Activated CD8-positive, alpha-beta memory T cell treated with anti-CD3 and anti-CD28 coated beads, Interleukin-2, amount 10 ng/mL, durations not matched to agents 7 days and 5 days (primary cell): ENCODE measurements at regions not wholly inside any gene's neighbourhood (a gene's known extent, or its start where the extent isn't known, plus 50 kb on each side); places are given as distances from the start of the nearest gene placed in this dataset.
"Not testable (repeated sequence)": the region's sequence is repeated elsewhere in the genome, so short reads cannot be mapped to it uniquely, and the experiment has no call there.

Experiments used
- ATAC-seq: fragments of 150-1000 bp; cut with Tn5 transposase; one replicate; pipeline ENCODE4 v1.10.0; 2021; ENCODE audit warnings: moderate library complexity
- CTCF ChIA-PET: fragments of 350-600 bp; sonication (Branson Sonifier 250); formaldehyde crosslinking; loops from one replicate; lab custom pipeline; 2021; ENCODE audit warnings: antibody characterized with exemption; lab: Charles Lee
- DNase-seq: peaks from one replicate; pipeline ENCODE4 v3.0.0-alpha.2; 2020
- H3K27ac Mint-ChIP-seq: one replicate; pipeline ENCODE4 v1.8.0; 2021; ENCODE audit warnings: mild to moderate bottlenecking, mixed read lengths
- H3K27me3 Mint-ChIP-seq: one replicate; pipeline ENCODE4 v1.8.0; 2021; ENCODE audit warnings: mixed read lengths
- H3K36me3 Mint-ChIP-seq: one replicate; pipeline ENCODE4 v1.8.0; 2021; ENCODE audit warnings: mild to moderate bottlenecking, mixed read lengths
- H3K4me1 Mint-ChIP-seq: one replicate; pipeline ENCODE4 v1.8.0; 2021; ENCODE audit warnings: mixed read lengths
- H3K4me3 Mint-ChIP-seq: one replicate; pipeline ENCODE4 v1.8.0; 2021; ENCODE audit warnings: mild to moderate bottlenecking, moderate library complexity, mixed read lengths
- H3K9me3 Mint-ChIP-seq: one replicate; pipeline ENCODE4 v1.8.0; 2022; ENCODE audit warnings: low read depth, mixed read lengths

GRCh38 chr10:33612551-33612950 is 278.1 kb upstream of the NRP1 start:
- no peak overlapping the region for H3K4me3 Mint-ChIP-seq
- ATAC-seq: no peak
- CTCF ChIA-PET: no interaction called here

DNA sequence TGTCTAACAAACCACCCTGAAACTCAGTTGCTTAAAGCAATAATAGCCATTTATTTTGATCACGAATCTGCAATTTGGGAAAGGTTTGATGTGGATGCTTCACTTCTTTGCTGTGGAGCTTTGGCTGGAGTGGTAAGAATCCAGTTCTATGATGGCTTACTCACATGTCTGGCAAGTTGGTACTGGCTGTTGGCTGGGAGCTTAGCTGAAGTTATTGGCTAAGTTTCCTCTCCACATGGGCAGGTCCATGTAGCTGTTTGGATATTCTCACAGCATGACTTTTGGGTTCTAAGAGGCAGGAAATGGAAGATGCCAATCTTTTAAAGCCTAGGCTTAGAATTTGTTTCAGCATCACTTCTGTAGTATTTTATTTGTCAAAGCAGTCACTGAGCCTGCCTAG is 277.6 kb upstream of the NRP1 start:
- Mint-ChIP-seq H3K27ac (no peak overlapping the region), H3K9me3 (peaks cover 8% of the 10 kb centered on the region), H3K4me1 (peaks cover 7% of the 10 kb centered on the region), H3K4me3 (no peak overlapping the region), H3K36me3 (no peaks in the 10 kb centered on the region), H3K27me3 (no peaks in the 10 kb centered on the region)
- no peak for ATAC-seq
- CTCF ChIA-PET: no interaction called here
- DNase-seq: no peak

More at GRCh38 chr10:33612551-33612950, 278.1 kb upstream of the NRP1 start:
- Mint-ChIP-seq H3K36me3 (no peaks in the 10 kb centered on the region), H3K9me3 (peaks cover 8% of the 10 kb centered on the region), H3K27me3 (no peaks in the 10 kb centered on the region), H3K4me1 (peaks cover 7% of the 10 kb centered on the region), H3K27ac (no peak overlapping the region)
- DNase-seq: no peak

DNA sequence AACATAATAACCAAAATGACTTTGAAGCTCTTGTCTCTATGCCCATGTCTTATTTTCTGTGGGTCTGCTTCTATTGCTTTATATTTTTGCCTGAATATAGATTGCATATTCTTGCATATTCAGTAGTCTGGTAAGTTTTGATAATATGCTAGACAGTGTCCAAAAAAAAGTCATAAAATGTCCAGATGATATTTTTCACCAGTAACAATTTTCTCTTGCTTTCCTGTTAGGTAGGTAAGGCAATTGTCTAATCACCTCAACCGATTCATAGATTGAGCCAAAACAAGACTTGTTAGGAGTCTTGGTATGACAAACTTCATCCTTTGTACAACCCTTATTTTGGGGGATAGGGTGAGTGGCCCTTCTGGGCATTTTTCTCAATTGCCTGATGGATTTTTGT is 277.0 kb upstream of the NRP1 start:
- H3K4me3 Mint-ChIP-seq: no peak overlapping the region
- H3K36me3 Mint-ChIP-seq: no peaks in the 10 kb centered on the region
- DNase-seq: no peak
- no peaks in the 10 kb centered on the region for H3K27me3 Mint-ChIP-seq
- H3K27ac Mint-ChIP-seq: no peak overlapping the region
- H3K4me1 Mint-ChIP-seq: peaks cover 7% of the 10 kb centered on the region
- peaks cover 12% of the 10 kb centered on the region for H3K9me3 Mint-ChIP-seq
- ATAC-seq: no peak
- CTCF ChIA-PET: no interaction called here

DNA sequence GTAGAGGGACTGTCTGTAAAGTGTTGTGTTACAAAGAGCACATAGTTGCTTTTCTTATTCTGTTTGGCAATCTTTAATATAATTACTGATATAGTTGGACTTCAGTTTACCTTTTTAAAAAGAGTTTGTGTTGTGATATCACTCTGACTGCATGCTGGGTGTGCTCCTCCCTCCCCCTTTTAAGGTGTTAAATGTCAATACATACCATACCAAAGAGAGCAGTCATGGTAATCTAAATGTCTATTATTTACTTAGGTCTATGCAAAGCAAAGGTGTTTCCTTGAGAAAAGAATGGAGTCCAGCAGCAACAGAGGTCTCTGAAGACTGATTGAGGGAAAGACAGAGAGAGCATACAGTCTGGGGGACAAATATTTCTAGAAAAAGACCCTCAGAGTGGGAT is 275.1 kb upstream of the NRP1 start:
- H3K4me1 Mint-ChIP-seq: peaks cover 7% of the 10 kb centered on the region
- DNase-seq (no peak), ATAC-seq (no peak)
- no peaks in the 10 kb centered on the region for H3K27me3 Mint-ChIP-seq
- no peaks in the 10 kb centered on the region for H3K36me3 Mint-ChIP-seq
- no peak overlapping the region for H3K4me3 Mint-ChIP-seq
- CTCF ChIA-PET: no interaction called here
- H3K9me3 Mint-ChIP-seq: peaks cover 12% of the 10 kb centered on the region
- H3K27ac Mint-ChIP-seq: no peak overlapping the region

GRCh38 chr10:33602278-33602677 is 267.8 kb upstream of the NRP1 start:
- ATAC-seq (no peak), DNase-seq (no peak)
- peaks cover 13% of the 10 kb centered on the region for H3K9me3 Mint-ChIP-seq
- CTCF ChIA-PET: no interaction called here
- H3K4me3 Mint-ChIP-seq: no peak overlapping the region
- H3K27me3 Mint-ChIP-seq: no peaks in the 10 kb centered on the region
- no peaks in the 10 kb centered on the region for H3K36me3 Mint-ChIP-seq
- no peak overlapping the region for H3K27ac Mint-ChIP-seq
- H3K4me1 Mint-ChIP-seq: no peaks in the 10 kb centered on the region

GRCh38 chr10:33600381-33600780 is 265.9 kb upstream of the NRP1 start:
- H3K4me1 Mint-ChIP-seq: no peaks in the 10 kb centered on the region
- no peak for ATAC-seq
- CTCF ChIA-PET: no interaction called here
- DNase-seq: no peak
- H3K27me3 Mint-ChIP-seq: no peaks in the 10 kb centered on the region
- no peak overlapping the region for H3K27ac Mint-ChIP-seq
- H3K4me3 Mint-ChIP-seq: no peak overlapping the region
- H3K36me3 Mint-ChIP-seq: no peaks in the 10 kb centered on the region
- peaks cover 9% of the 10 kb centered on the region for H3K9me3 Mint-ChIP-seq

DNA sequence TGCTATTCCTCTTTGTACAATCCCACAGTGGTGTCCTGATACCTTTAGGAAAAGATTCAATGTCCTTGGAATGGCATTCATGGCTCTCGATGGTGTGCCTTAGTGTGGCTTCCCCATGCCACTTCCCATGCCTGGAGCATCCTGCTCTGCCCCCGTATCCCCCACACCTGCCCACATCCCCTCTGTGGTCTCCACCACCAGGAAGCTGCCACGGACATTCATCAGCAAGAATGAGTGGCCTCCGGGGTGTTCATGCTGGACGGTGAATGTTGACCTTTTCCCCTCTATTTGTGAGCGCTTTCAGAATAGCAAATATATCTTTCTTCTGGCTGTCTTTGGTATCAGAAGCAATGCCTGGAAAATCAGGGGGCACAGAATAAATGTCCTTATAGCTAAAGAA is 262.0 kb upstream of the NRP1 start:
- H3K27me3 Mint-ChIP-seq: no peaks in the 10 kb centered on the region
- CTCF ChIA-PET: no interaction called here
- no peak overlapping the region for H3K4me3 Mint-ChIP-seq
- H3K27ac Mint-ChIP-seq: no peak overlapping the region
- ATAC-seq: no peak
- H3K4me1 Mint-ChIP-seq: no peaks in the 10 kb centered on the region
- no peak for DNase-seq
- peaks cover 8% of the 10 kb centered on the region for H3K9me3 Mint-ChIP-seq
- H3K36me3 Mint-ChIP-seq: no peaks in the 10 kb centered on the region

DNA sequence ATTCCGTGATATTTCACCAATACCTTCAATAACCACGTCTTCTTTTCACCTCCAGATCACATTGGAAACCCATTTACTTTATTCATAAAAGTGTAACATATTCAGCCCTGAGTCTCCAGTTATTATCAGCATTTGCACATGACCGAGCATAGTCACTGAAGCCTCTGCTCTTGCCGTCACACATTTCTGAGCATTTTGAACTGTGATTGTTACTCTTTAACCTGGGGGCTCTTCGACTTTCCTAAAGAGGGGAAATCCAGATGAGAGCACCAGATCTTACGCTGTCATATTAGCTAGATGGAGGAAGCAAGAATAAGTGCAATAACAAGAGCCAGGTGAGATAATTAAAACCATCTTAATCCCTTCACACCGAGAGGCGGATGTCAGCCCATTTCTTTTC is 260.0 kb upstream of the NRP1 start:
- Mint-ChIP-seq H3K36me3 (no peaks in the 10 kb centered on the region), H3K9me3 (peaks cover 8% of the 10 kb centered on the region), H3K27ac (no peak overlapping the region), H3K27me3 (no peaks in the 10 kb centered on the region), H3K4me1 (no peaks in the 10 kb centered on the region), H3K4me3 (no peak overlapping the region)
- CTCF ChIA-PET: no interaction called here
- DNase-seq: no peak
- ATAC-seq: no peak

- H3K4me3 Mint-ChIP-seq: no peak overlapping the region
- H3K27me3 Mint-ChIP-seq: no peaks in the 10 kb centered on the region
- DNase-seq: no peak
- CTCF ChIA-PET: no interaction called here
- ATAC-seq: no peak
- no peaks in the 10 kb centered on the region for H3K36me3 Mint-ChIP-seq
- peaks cover under 1% of the 10 kb centered on the region for H3K9me3 Mint-ChIP-seq
- no peaks in the 10 kb centered on the region for H3K4me1 Mint-ChIP-seq
- no peak overlapping the region for H3K27ac Mint-ChIP-seq
These were observed 254.6 kb upstream of the NRP1 start for GRCh38 chr10:33588974-33589600.

DNA sequence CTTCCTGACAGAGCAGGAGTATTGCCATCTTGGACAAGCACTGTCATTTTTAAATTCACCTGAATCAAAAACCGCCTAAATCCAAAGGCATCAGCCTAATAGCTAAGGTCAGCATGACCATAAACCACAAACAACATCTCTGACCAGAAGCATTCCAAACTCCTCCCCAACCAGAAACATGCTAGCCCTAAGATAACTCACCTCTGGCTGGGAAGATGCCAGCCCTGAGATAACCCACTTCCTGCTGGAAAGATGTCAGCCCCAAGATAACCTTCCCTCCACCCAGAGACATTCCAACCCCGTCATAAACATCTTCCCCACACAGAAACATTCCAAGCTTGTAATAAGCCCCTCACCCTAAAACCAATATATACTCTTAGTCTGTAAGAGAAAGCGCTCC is 250.1 kb upstream of the NRP1 start:
- H3K4me1 Mint-ChIP-seq: not testable (repeated sequence)

DNA sequence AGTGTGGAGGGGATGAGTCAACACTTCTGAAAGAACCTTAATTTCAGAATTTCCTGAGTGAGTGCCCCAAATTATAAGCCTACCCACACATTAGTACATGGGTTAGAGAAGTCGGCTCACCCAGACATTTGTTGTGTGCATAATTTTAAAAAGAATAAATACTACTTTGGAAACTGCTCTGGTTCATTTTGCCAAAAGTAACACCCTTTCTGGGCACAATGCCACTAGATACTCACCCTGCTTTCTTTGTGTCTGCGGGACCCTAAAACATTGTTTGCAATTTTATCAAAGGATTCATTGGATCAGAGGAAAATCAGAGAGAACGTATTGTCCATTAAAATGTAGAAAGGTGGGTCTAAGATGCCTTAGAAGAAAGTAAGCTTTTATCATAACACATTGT is 245.5 kb upstream of the NRP1 start:
- H3K4me1 Mint-ChIP-seq: no peaks in the 10 kb centered on the region
- no peak overlapping the region for H3K4me3 Mint-ChIP-seq
- H3K9me3 Mint-ChIP-seq: peaks cover 2% of the 10 kb centered on the region
- no peak for ATAC-seq
- no peak overlapping the region for H3K27ac Mint-ChIP-seq
- CTCF ChIA-PET: no interaction called here
- H3K36me3 Mint-ChIP-seq: no peaks in the 10 kb centered on the region
- H3K27me3 Mint-ChIP-seq: no peaks in the 10 kb centered on the region
- DNase-seq: no peak

More for the DNA sequence above, 250.1 kb upstream of the NRP1 start:
- H3K36me3 Mint-ChIP-seq, H3K27me3 Mint-ChIP-seq, DNase-seq, CTCF ChIA-PET, H3K9me3 Mint-ChIP-seq, ATAC-seq, H3K4me3 Mint-ChIP-seq, H3K27ac Mint-ChIP-seq: not testable (repeated sequence)

DNA sequence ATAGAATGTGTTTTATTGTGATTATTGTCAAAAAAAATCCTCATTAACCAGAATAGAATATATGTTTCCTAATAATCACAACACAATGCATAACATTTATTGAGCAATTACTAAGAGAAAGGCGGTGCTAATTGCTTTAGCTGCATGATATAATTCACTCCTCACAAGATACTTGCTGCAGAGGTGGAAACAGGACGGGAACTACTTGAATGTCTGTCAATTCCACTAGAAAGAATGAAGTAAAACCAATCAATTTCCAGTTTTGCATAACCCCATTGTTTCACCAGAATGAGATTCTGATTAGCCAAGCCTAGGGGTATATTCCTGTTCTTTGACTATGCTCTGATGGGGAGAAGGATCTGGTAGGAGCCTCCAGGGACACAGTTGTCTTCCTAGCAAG is 239.1 kb upstream of the NRP1 start:
- CTCF ChIA-PET: no interaction called here
- Mint-ChIP-seq H3K27me3 (no peaks in the 10 kb centered on the region), H3K9me3 (no peaks in the 10 kb centered on the region), H3K36me3 (no peaks in the 10 kb centered on the region), H3K4me1 (no peaks in the 10 kb centered on the region), H3K27ac (no peak overlapping the region), H3K4me3 (no peak overlapping the region)
- DNase-seq (no peak), ATAC-seq (no peak)

GRCh38 chr10:33571616-33572015 is 237.1 kb upstream of the NRP1 start:
- CTCF ChIA-PET: no interaction called here
- H3K36me3 Mint-ChIP-seq: no peaks in the 10 kb centered on the region

GRCh38 chr10:33570495-33570894 is 236.0 kb upstream of the NRP1 start:
- CTCF ChIA-PET: no interaction called here
- Mint-ChIP-seq H3K27me3 (no peaks in the 10 kb centered on the region), H3K4me1 (no peaks in the 10 kb centered on the region), H3K27ac (no peak overlapping the region), H3K4me3 (no peak overlapping the region), H3K36me3 (no peaks in the 10 kb centered on the region), H3K9me3 (no peaks in the 10 kb centered on the region)
- no peak for DNase-seq
- ATAC-seq: no peak

More at GRCh38 chr10:33571616-33572015, 237.1 kb upstream of the NRP1 start:
- DNase-seq: no peak
- Mint-ChIP-seq H3K27ac (no peak overlapping the region), H3K4me1 (no peaks in the 10 kb centered on the region), H3K4me3 (no peak overlapping the region), H3K27me3 (no peaks in the 10 kb centered on the region), H3K9me3 (no peaks in the 10 kb centered on the region)
- ATAC-seq: no peak

GRCh38 chr10:33569702-33570101 is 235.2 kb upstream of the NRP1 start:
- H3K4me3 Mint-ChIP-seq: no peak overlapping the region
- H3K27me3 Mint-ChIP-seq: no peaks in the 10 kb centered on the region
- no peaks in the 10 kb centered on the region for H3K9me3 Mint-ChIP-seq
- ATAC-seq (no peak), DNase-seq (no peak)
- no peaks in the 10 kb centered on the region for H3K4me1 Mint-ChIP-seq
- H3K36me3 Mint-ChIP-seq: no peaks in the 10 kb centered on the region
- CTCF ChIA-PET: no interaction called here
- no peak overlapping the region for H3K27ac Mint-ChIP-seq
